ENCODE measurements at regions not wholly inside any gene's neighbourhood (a gene's known extent, or its start where the extent isn't known, plus 50 kb on each side); places are given as distances from the start of the nearest gene placed in this dataset.
"Not testable (repeated sequence)": the region's sequence is repeated elsewhere in the genome, so short reads cannot be mapped to it uniquely, and the experiment has no call there.

DNA sequence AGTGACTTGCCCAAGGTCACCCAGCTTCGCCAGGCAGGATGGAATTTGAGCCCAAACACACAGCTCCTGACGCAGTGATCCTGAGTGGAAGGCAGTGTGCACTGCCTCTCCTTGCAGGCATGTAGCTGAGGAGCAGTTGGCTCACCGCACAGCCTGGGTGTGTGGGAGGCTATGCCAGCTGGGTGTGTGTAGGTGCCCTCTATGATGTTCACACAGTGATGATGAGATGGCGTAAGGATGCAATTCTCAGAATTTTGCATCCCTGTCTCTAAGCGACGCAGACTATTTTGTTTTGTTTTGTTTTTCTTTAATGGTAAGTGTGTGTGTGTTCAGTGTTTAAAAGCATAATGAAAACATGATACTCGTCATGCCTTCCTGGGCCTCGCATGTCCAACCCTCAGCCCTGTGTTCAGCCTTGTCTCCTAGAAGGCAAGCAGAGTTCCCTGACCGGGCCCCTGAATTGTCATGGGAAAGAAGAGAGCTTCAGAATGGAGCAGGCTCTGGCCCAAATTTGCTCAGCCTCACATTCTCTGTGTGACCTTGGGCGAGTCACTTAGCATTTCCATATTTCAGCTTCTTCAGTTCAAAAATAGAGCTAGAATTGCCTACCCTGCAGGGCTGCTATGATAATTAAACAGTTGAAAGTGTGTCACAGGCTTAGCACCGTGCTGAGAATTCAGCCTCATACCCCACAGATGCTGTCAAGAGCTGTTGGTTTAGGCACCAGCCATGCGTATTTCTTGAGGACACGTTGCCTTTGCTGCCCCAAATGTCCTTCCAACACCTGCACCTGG lies 603.6 kb upstream of the RAB6C start:
- H3K27me3 Mint-ChIP-seq, result no peaks in the 10 kb centered on the region
- no peaks in the 10 kb centered on the region for H3K36me3 Mint-ChIP-seq (ENCODE audit: low read depth)
- H3K9me3 Mint-ChIP-seq, result no peaks in the 10 kb centered on the region
- intact Hi-C loops (cut with micrococcal nuclease), result no loop called here
- H3K4me1 Mint-ChIP-seq, result no peaks in the 10 kb centered on the region
- H3K27ac Mint-ChIP-seq, result no peak overlapping the region
- DNase-seq, result no peak
- no peak overlapping the region for H3K4me3 Mint-ChIP-seq

DNA sequence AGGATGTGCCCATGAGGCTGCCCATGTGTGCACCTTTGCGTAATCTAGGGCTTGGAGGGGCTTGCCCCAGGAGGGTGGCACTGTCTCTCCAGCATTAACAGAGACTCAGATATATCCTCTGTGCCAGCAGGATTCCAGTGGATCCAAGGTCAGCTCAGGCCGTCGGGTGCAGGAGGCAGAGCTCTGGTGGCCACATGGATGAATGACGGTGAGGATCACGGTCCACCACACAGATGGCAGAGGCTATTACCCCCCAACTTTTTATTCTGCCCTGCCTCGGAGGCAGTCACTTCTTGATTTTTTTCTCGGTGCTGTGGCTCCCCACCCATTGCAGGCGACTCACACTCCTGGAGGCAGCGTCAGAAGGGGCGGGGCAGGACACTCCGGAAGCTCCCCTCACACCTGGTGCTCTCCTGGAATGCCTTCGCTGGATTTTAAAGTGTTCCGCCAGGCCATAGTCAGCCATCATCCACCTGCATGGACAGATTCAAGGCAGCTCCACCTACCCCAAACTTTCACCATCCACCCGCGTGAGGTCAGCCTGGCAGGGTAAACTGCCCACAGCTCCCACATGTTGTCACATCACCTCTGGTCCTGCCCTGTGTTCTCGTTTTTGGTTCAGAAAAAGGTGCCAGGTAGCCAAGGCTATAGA lies 602.9 kb upstream of the RAB6C start:
- no peak overlapping the region for H3K27ac Mint-ChIP-seq
- no peak for DNase-seq
- no peaks in the 10 kb centered on the region for H3K27me3 Mint-ChIP-seq
- H3K9me3 Mint-ChIP-seq, result no peaks in the 10 kb centered on the region
- no peaks in the 10 kb centered on the region for H3K4me1 Mint-ChIP-seq
- no peaks in the 10 kb centered on the region for H3K36me3 Mint-ChIP-seq (ENCODE audit: low read depth)
- intact Hi-C loops (cut with micrococcal nuclease), result no loop called here
- no peak overlapping the region for H3K4me3 Mint-ChIP-seq

DNA sequence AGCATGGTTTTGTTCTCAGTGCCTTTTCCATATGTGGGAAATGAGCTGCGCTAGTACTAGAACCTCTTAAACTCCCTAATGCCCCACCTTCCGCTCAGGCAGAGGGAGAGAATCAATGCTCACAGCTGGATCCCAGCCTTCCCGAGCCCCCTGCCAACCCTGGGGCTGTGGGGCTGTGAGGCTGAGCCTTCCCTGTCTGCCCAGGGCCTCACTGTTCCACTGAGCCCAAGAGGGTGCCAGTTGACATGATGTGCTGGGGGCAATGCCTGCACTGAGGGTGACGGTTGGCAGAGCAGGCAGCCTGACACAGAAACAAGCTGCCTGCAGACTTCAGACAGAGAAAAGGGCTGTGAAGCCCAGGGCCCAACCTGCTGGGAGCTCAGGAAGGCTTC lies 602.4 kb upstream of the RAB6C start:
- DNase-seq, result no peak
- Mint-ChIP-seq H3K9me3 (no peaks in the 10 kb centered on the region), H3K27ac (no peak overlapping the region), H3K36me3 (ENCODE audit: low read depth) (no peaks in the 10 kb centered on the region), H3K4me1 (no peaks in the 10 kb centered on the region), H3K27me3 (no peaks in the 10 kb centered on the region), H3K4me3 (no peak overlapping the region)
- intact Hi-C loops (cut with micrococcal nuclease), result no loop called here

DNA sequence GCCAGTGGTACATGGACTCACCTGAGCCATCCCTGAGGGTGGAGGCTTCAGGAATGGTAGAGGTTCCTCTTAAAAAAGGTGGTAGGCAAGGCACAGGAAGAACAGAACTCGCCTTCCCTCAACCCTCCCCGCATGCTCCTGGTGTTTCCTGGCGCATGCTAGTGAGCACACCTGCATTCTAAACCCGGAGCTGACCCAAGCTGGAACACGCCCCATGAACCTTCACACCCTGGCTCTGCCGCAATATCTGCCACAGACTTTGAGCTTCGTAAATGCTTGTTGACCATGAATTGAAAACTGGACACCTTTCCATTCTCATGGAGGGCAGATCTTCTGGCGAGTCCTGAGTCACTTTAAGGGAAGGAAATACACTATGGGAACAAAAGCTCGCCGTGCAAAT lies 601.3 kb upstream of the RAB6C start:
- no peak for DNase-seq
- Mint-ChIP-seq H3K4me3 (no peak overlapping the region), H3K4me1 (no peaks in the 10 kb centered on the region), H3K27ac (no peak overlapping the region), H3K9me3 (no peaks in the 10 kb centered on the region), H3K36me3 (ENCODE audit: low read depth) (no peaks in the 10 kb centered on the region), H3K27me3 (no peaks in the 10 kb centered on the region)
- intact Hi-C loops (cut with micrococcal nuclease), result no loop called here

DNA sequence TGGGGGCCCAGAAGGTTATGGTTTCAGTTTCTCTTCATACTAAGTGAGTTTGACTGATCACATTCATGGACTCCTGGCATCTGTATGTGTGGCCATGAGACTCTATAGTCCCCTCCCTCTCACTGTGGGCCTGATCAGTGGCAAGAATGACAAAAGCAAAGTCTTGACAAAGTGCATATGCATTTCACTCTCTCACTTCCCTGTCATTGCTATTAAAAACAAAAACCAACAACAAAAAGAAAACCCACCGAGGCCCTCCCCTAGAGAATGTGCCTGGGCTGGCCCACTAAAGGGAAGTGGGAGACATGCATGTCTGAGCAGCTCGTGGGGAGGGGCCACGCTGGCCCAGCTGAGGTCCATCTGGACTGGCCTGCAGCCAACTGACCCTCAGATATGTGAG lies 600.1 kb upstream of the RAB6C start:
- no peak for DNase-seq
- intact Hi-C loops (cut with micrococcal nuclease), result no loop called here
- Mint-ChIP-seq H3K27ac (no peak overlapping the region), H3K36me3 (ENCODE audit: low read depth) (no peaks in the 10 kb centered on the region), H3K4me3 (no peak overlapping the region), H3K4me1 (no peaks in the 10 kb centered on the region), H3K9me3 (no peaks in the 10 kb centered on the region), H3K27me3 (no peaks in the 10 kb centered on the region)

DNA sequence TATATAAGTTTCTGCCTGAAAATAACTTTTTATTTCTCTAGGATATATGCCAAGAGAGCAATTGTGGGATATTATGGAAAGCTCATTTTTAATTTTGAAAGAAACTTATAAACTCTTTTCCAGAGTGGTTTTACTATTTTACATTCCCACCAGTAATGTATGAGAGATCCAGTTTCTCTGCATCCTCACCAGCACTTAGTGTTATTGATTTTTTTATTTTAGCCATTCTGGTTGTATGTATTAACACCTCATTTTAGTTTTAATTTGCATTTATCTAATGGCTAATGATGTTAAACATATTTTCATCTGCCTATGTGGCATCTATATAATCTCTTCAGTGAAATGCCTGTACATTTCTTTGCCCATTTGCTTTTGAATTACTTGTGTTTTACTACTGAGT lies 597.7 kb upstream of the RAB6C start:
- intact Hi-C loops (cut with micrococcal nuclease), result no loop called here
- Mint-ChIP-seq H3K27me3 (no peaks in the 10 kb centered on the region), H3K4me3 (no peak overlapping the region), H3K36me3 (ENCODE audit: low read depth) (no peaks in the 10 kb centered on the region), H3K27ac (no peak overlapping the region), H3K9me3 (no peaks in the 10 kb centered on the region), H3K4me1 (no peaks in the 10 kb centered on the region)
- no peak for DNase-seq

DNA sequence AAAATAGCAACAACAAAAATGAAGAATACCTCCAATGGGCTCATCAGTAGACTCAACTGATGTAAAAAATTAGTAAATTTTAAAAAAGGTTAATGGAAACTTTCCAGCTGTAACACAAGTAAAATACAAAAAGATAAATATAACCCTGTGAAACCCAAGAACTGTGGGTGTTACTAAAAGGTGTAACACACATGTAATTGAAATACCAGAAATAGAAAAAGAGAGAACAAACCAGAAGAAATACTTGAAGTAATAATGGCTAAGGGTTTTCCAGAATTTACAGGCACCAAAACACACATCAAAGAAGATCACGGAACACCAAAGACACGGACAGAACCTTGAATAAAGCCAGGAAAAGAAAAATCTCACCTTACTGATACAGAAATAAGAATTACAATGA lies 590.6 kb upstream of the RAB6C start:
- H3K4me1 Mint-ChIP-seq, result no peaks in the 10 kb centered on the region
- no peak for DNase-seq
- no peak overlapping the region for H3K4me3 Mint-ChIP-seq
- no peaks in the 10 kb centered on the region for H3K36me3 Mint-ChIP-seq (ENCODE audit: low read depth)
- H3K27ac Mint-ChIP-seq, result no peak overlapping the region
- no peaks in the 10 kb centered on the region for H3K9me3 Mint-ChIP-seq
- intact Hi-C loops (cut with micrococcal nuclease), result no loop called here
- no peaks in the 10 kb centered on the region for H3K27me3 Mint-ChIP-seq

DNA sequence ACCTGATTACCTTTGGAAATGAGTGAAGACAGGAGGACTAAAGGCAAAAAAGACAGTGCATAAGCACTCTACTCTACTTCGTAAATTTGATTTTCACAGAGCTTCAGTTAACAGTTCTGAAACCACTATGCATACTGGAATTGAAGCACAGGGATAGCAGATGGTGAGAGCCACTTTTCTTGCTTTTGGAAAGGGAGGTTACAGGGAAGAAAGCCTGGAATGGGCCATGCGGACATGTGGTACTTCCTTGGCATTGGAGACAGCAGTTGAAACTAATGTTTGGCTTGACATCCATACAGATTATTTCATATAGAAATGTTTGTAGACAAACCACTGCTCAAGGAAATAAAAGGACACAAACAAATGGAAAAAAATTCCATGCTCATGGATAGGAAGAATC lies 585.6 kb upstream of the RAB6C start:
- intact Hi-C loops (cut with micrococcal nuclease), result no loop called here
- DNase-seq, result no peak
- Mint-ChIP-seq H3K9me3 (no peaks in the 10 kb centered on the region), H3K4me1 (no peaks in the 10 kb centered on the region), H3K4me3 (no peak overlapping the region), H3K27ac (no peak overlapping the region), H3K27me3 (no peaks in the 10 kb centered on the region), H3K36me3 (ENCODE audit: low read depth) (no peaks in the 10 kb centered on the region)

DNA sequence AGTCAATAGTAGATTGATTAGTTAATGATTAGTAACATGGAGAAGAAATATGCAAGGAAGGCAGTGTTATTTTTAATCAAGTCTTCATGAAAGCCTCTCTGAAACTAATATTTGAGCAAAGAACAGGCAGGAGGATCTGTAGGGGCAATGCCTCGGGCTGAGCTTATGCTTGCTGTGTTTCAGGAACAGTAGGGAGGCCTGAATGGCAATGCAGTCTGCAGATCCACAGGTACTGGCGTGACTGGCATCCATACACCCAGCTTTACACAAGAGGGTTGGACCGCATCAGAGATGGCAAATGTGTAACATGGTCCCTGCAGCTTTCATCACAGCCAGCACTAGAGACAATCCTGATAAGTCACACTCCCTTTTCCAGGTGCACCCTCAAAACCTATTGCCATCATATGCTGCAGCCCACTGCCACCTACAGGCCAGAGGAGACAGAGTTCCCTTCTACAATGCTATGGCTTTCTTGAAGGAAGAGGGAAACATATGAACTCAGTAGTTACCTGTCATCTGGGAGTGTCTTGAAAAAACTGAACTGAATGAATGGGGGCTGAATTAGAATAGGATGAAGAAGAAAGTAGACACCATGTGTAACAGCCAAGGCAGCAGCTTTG lies 582.4 kb upstream of the RAB6C start:
- Mint-ChIP-seq H3K9me3 (no peaks in the 10 kb centered on the region), H3K27ac (no peak overlapping the region), H3K4me3 (no peak overlapping the region), H3K4me1 (no peaks in the 10 kb centered on the region), H3K36me3 (ENCODE audit: low read depth) (no peaks in the 10 kb centered on the region), H3K27me3 (no peaks in the 10 kb centered on the region)
- DNase-seq, result peak; percentile 58
- intact Hi-C loops (cut with micrococcal nuclease), result loop anchor here (5.0 kb wide), 1 partner anchor 660 kb away; no protein-coding TSS in a partner anchor

DNA sequence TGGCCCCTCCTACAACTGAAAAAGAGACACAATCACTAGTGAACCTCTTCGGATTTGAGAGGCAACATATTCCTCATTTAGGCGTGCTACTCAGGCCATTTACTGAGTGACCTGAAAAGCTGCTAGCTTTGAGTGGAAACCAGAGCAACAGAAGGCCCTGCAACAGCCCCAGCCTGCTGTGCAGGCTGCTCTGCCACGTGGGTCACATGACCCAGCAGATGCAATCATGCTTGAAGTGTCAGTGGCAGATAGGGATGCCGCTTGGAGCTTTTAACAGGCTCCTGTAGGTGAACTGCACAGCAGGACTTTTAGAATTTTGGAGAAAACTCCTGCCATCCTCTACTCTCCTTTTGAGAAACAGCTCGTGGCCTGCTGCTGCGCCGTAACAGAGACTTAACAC lies 578.6 kb upstream of the RAB6C start:
- Mint-ChIP-seq H3K9me3 (no peaks in the 10 kb centered on the region), H3K36me3 (ENCODE audit: low read depth) (no peaks in the 10 kb centered on the region), H3K4me1 (no peaks in the 10 kb centered on the region), H3K4me3 (no peak overlapping the region), H3K27ac (no peak overlapping the region), H3K27me3 (no peaks in the 10 kb centered on the region)
- DNase-seq, result no peak
- intact Hi-C loops (cut with micrococcal nuclease), result no loop called here

DNA sequence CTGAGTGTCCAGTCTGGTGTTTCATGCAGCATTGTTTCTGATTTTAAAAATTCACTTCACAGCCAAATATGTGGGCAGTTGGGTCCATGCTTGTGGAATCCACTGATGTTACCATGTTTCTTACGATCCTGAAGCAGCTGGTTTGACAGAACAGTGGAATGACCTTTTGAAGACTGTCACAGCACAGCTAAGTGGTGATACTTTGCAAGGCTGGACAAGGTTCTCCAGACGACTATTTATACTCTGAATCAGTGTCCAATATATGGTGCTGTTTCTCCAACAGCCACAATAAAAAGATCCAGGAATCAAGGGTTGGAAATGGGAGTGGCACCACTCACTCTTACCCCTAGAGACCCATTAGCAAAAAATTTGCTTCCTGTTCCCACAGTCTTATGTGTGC lies 577.4 kb upstream of the RAB6C start:
- no peaks in the 10 kb centered on the region for H3K36me3 Mint-ChIP-seq (ENCODE audit: low read depth)
- no peaks in the 10 kb centered on the region for H3K27me3 Mint-ChIP-seq
- no peaks in the 10 kb centered on the region for H3K9me3 Mint-ChIP-seq
- H3K27ac Mint-ChIP-seq, result no peak overlapping the region
- no peak for DNase-seq
- H3K4me1 Mint-ChIP-seq, result no peaks in the 10 kb centered on the region
- H3K4me3 Mint-ChIP-seq, result no peak overlapping the region
- intact Hi-C loops (cut with micrococcal nuclease), result no loop called here

DNA sequence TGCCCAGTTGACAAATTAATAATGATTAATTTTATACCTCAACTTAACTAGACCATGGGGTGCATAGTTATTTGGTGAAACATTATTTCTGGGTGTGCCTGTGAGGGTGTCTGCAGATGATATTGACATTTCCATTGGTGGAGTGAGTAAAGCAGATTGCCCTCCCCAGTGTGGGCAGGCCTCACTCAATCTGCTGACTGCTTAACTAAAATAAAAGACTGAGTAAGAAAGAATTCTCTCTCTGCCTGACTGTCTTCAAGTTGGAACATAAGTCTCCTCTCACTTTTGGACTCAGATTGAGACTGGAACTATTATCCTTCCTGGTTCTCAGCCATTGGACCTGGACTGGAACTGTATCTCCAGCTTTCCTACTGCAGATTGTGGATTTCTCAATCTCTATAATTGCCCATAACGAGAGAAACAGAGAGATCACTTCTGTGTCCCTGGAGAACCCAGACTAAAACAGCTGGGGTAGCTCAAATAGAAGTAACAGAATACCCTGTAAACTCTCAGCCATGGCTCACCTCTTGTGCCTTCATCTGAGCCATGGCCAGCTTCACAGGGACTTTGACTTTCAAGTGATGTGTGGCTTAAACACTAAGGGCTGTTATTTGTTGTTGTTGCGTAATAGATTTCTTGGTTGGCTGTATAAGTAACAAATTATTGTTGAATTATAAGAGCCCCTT lies 575.3 kb upstream of the RAB6C start:
- no peak for DNase-seq
- Mint-ChIP-seq H3K27me3 (no peaks in the 10 kb centered on the region), H3K36me3 (ENCODE audit: low read depth) (no peaks in the 10 kb centered on the region), H3K9me3 (no peaks in the 10 kb centered on the region), H3K4me3 (no peak overlapping the region), H3K4me1 (no peaks in the 10 kb centered on the region), H3K27ac (no peak overlapping the region)
- intact Hi-C loops (cut with micrococcal nuclease), result no loop called here

DNA sequence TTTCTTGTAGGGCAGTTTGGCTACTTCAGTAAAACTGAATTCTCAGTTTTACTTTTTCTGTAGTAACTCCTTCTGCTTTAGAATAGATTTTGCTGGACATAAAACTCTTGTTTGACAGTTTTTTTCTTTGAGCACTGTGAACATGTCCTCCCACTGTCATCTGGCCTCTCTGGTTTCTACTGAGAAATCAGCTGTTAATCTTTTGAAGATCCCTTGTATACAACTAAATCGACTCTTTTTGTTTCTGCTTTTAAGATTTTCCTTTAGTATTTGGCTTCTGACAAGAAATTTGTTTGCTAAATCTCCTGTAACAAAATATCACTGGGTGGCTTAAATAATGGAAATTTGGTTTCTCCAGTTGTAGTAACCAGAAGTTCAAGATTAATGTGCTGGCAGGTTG lies 570.9 kb upstream of the RAB6C start:
- no peak overlapping the region for H3K27ac Mint-ChIP-seq
- H3K36me3 Mint-ChIP-seq (ENCODE audit: low read depth), result no peaks in the 10 kb centered on the region
- no peaks in the 10 kb centered on the region for H3K27me3 Mint-ChIP-seq
- intact Hi-C loops (cut with micrococcal nuclease), result no loop called here
- H3K4me3 Mint-ChIP-seq, result no peak overlapping the region
- no peak for DNase-seq
- H3K4me1 Mint-ChIP-seq, result no peaks in the 10 kb centered on the region
- H3K9me3 Mint-ChIP-seq, result no peaks in the 10 kb centered on the region

DNA sequence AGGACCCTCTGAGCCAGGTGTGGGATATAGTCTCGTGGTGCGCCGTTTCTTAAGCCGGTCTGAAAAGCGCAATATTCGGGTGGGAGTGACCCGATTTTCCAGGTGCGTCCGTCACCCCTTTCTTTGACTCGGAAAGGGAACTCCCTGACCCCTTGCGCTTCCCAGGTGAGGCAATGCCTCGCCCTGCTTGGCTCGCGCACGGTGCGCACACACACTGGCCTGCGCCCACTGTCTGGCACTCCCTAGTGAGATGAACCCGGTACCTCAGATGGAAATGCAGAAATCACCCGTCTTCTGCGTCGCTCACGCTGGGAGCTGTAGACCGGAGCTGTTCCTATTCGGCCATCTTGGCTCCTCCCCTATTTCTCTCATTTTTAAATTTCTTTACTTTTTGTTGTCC lies 562.4 kb upstream of the RAB6C start:
- not testable (repeated sequence) for H3K4me1 Mint-ChIP-seq

More for the DNA sequence above, 562.4 kb upstream of the RAB6C start:
- H3K27me3 Mint-ChIP-seq; H3K36me3 Mint-ChIP-seq (ENCODE audit: low read depth); intact Hi-C loops (cut with micrococcal nuclease); DNase-seq; H3K27ac Mint-ChIP-seq; H3K9me3 Mint-ChIP-seq; H3K4me3 Mint-ChIP-seq: not testable (repeated sequence)
